ENCODE measurements at regions not wholly inside any gene's neighbourhood (a gene's known extent, or its start where the extent isn't known, plus 50 kb on each side); places are given as distances from the start of the nearest gene placed in this dataset.
A peak's percentile ranks its signal among the peaks of the same experiment; 100 is the strongest.
"Not testable (repeated sequence)": the region's sequence is repeated elsewhere in the genome, so short reads cannot be mapped to it uniquely, and the experiment has no call there.

DNA sequence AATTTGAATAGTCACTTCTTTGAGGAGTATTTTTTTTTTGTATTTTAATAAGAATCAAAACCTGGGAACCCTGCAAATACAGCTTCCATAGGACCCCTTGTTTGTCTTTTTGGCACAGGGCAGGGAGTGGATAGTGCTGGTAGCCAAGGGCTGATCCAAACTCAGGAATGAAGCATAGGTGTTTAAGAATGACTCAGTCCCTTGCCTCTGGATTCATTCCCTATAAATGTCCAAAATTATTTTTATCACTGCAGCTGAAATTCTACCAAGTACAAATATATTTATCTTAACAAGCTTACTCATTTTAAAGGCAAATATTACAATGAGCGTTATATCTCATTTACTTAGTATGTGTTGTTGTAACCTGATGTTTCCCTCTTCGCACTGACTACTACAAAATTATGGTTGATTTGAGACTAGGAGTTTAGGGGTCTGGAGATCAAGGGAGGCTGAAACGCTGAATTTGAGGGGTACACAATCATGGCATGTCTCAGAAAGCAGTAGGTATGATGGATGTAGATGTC lies 278.6 kb upstream of the LYPLAL1 start:
- FAIRE-seq (no peak), DNase-seq (ENCODE audit: insufficient read length, low spot score) (no peak)

DNA sequence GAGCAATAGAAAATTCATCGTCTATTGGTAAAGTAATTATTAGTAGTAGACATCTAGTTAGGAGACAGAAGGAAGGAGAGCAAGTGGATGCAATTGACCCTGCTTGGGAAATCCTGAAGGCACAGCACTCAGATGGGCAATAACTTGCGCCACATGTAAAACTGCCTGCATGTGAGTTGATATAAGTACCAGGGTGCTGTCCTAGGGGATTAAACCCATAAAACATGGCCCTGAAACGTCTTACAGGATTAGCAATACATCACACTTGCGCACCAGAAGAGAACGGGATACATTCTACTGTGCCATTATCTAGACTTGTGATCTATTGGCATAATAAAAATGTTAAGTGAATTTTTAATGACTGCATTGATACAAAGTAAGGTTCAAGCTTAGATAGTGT lies 277.5 kb upstream of the LYPLAL1 start:
- no peak for DNase-seq (ENCODE audit: insufficient read length, low spot score)
- FAIRE-seq: no peak

- FAIRE-seq: no peak
Measured at GRCh38 chr1:218898921-218899320, 274.8 kb upstream of the LYPLAL1 start.

DNA sequence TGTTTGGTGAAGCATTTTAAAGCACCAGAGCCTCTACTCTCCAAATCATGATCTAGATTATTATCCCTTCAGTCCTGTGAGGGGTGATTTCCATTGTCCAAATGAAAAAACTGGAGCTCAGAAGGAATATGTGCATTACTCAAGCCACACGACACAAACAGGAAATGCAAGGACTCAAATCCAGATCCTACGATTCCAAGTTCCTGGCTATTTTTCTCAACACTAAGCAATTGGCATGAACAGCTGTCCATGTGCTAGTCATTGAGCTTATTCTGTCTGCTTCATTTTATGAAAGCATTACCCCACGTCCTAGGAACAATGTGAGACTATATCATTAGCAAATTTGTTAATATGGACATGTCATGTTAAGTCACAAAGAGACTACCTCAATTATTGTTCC lies 273.1 kb upstream of the LYPLAL1 start:
- DNase-seq (ENCODE audit: insufficient read length, low spot score): no peak
- FAIRE-seq: peak; percentile 26

More at GRCh38 chr1:218898921-218899320, 274.8 kb upstream of the LYPLAL1 start:
- DNase-seq (ENCODE audit: insufficient read length, low spot score): no peak

GRCh38 chr1:218904416-218904815 lies 269.3 kb upstream of the LYPLAL1 start:
- no peak for FAIRE-seq
- DNase-seq (ENCODE audit: insufficient read length, low spot score): no peak

DNA sequence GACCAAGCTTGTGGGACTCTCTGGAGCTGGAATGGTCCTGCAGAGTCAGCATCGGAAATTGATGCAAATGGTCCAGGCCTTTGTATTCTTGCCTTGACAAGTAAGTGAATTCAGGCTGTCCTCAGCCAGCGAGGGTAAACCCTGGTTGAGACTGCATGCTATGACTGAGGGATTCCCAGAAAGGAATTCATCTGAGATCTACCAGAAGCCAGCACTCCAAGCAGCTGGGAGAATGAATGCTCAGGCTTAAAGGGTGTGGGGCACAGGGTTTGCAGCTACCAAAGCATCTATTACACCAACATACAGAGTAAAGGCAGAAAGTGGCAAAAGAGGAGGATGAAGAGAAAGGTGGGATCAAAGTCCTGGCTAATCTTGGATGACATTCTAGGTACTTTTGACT lies 257.0 kb upstream of the LYPLAL1 start:
- FAIRE-seq (no peak), DNase-seq (ENCODE audit: insufficient read length, low spot score) (no peak)

DNA sequence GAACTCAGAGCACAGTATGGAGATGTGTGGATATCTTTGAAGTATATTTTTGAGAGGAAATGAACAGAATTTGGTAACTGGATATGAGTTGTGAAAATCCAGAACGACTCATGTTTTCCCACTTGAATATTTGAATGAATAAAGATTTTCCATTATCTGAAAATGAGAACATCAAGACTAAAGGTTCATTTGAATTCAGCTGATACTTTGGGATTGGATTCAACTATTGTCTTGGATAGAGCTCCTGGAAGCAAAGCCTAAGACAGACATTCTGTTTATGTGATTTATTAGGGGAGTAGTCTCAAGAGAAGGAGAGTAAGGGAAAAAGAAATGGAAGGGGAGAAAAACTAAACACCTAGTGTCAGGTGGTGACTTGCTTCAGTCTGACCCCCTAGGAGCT lies 256.0 kb upstream of the LYPLAL1 start:
- FAIRE-seq (no peak), DNase-seq (ENCODE audit: insufficient read length, low spot score) (no peak)

- FAIRE-seq (no peak), DNase-seq (ENCODE audit: insufficient read length, low spot score) (no peak)
Measured at GRCh38 chr1:218925777-218926176, 247.9 kb upstream of the LYPLAL1 start.

DNA sequence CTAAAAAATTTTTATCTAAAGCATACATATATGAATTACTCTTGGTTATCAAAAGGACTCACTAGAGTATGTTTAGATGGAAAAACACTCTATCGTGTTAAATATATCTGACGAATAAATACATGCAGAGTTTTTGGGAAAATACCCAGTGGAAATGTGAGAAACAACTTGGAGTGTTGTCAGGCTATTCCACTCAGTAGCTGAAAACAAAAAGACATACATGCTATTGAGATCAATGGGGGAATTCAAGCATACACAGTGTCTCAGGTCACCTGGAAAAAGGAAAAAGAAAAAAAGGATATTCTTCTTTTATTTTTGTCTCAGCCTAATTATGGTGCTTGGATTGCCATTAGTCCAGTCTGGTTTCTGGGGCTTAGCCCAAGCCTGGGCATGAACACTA lies 247.0 kb upstream of the LYPLAL1 start:
- no peak for DNase-seq (ENCODE audit: insufficient read length, low spot score)
- FAIRE-seq: no peak

- FAIRE-seq (no peak), DNase-seq (ENCODE audit: insufficient read length, low spot score) (no peak)
Measured at GRCh38 chr1:218930000-218930399, 243.7 kb upstream of the LYPLAL1 start.

GRCh38 chr1:218930472-218931241 lies 243.0 kb upstream of the LYPLAL1 start:
- DNase-seq (ENCODE audit: insufficient read length, low spot score): no peak
- no peak for FAIRE-seq

- FAIRE-seq: no peak
- no peak for DNase-seq (ENCODE audit: insufficient read length, low spot score)
Measured at GRCh38 chr1:218931324-218931723, 242.4 kb upstream of the LYPLAL1 start.

- DNase-seq (ENCODE audit: insufficient read length, low spot score) (no peak), FAIRE-seq (no peak)
Measured at GRCh38 chr1:218933513-218933912, 240.2 kb upstream of the LYPLAL1 start.

GRCh38 chr1:218935408-218935807 lies 238.3 kb upstream of the LYPLAL1 start:
- not testable (repeated sequence) for DNase-seq (ENCODE audit: insufficient read length, low spot score); FAIRE-seq

- FAIRE-seq (no peak), DNase-seq (ENCODE audit: insufficient read length, low spot score) (no peak)
Measured at GRCh38 chr1:218938259-218938658, 235.4 kb upstream of the LYPLAL1 start.

- DNase-seq (ENCODE audit: insufficient read length, low spot score): no peak
- no peak for FAIRE-seq
Measured at GRCh38 chr1:218939095-218939494, 234.6 kb upstream of the LYPLAL1 start.

- FAIRE-seq: no peak
- DNase-seq (ENCODE audit: insufficient read length, low spot score): no peak
Measured at GRCh38 chr1:218942431-218942830, 231.2 kb upstream of the LYPLAL1 start.

DNA sequence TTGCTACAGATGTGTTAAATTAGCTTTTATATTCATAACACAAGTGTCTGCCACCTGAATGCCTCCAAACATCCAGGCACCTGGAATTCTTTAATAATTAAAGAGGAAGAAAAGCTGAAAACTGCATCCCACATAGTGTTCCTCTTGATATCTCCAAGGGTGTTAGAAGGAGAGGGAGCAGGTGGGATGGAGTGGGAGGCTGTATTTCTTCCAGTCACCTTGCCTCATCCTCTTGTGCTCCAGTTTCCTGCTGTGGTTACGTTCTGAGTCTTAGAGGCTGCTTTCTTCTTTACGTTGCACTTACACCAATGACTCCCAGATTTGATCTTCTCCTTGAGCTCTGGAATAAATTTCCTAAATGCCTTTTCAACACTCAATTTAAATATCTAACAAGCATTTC lies 230.3 kb upstream of the LYPLAL1 start:
- no peak for FAIRE-seq

DNA sequence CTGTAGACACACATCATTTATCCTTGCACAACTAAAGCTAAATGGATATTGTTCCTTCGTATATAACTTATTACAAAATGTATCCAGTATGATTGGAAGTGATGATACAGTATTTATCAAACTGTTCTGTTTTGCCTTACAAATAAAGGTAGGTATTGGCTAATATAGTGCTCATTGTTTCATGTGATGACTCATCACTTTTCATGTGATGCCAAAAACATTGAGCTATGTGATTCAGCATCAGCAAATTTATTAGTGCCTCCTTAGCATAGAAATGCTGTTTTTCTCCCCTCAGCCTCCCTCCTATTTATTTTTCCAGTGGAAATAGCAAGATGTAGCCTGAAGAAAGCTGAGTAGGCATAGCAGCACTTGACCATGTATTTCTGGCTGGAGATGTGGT lies 228.6 kb upstream of the LYPLAL1 start:
- peak; percentile 9 for FAIRE-seq
- DNase-seq (ENCODE audit: insufficient read length, low spot score): no peak

More for the DNA sequence above, 230.3 kb upstream of the LYPLAL1 start:
- no peak for DNase-seq (ENCODE audit: insufficient read length, low spot score)

DNA sequence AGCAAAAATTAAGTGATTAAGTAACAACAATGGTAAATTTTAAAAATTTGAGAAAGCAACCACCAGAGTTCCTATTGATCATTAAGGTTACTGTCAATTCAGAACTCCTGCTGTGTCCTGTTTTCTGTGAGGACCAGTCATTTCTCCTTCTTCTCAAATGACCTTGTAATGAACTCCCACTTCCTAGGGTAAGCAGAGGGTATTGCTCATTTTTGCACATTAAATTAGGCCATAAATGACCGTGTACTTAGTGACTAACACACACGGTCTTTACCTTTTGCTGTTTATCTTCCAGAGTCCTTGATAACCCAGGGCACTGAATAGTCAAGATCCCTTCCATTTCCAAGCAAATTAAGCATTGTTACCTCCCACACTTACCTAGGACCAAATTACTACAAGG lies 227.5 kb upstream of the LYPLAL1 start:
- DNase-seq (ENCODE audit: insufficient read length, low spot score) (no peak), FAIRE-seq (no peak)

GRCh38 chr1:218948446-218948845 lies 225.2 kb upstream of the LYPLAL1 start:
- no peak for FAIRE-seq
- no peak for DNase-seq (ENCODE audit: insufficient read length, low spot score)

GRCh38 chr1:218953386-218953785 lies 220.3 kb upstream of the LYPLAL1 start:
- FAIRE-seq (no peak), DNase-seq (ENCODE audit: insufficient read length, low spot score) (no peak)

DNA sequence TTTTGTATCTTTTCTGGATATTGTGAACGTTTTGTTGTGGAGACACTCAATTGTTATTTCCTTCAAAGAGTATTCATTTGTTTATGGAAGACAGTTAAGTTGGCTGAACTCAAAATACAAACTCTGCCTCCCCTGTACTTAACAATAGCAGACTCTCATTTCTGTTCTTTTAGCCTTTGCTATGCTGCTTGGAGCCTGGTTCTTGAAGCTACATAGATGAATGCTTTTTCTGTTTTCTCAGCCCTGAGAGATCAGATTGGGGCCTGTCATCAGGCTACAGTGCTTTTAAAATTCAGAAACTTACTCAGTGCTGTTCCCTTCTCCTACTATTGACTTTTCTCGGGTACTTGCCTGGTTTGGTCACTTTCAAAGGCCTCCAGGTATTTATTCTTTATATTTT lies 215.7 kb upstream of the LYPLAL1 start:
- FAIRE-seq (no peak), DNase-seq (ENCODE audit: insufficient read length, low spot score) (no peak)

Data from HTR-8/SVneo (cell line).